Kidney tubule cell (primary cell): ENCODE measurements at regions not wholly inside any gene's neighbourhood (a gene's known extent, or its start where the extent isn't known, plus 50 kb on each side); places are given as distances from the start of the nearest gene placed in this dataset.
A peak's percentile ranks its signal among the peaks of the same experiment; 100 is the strongest.
"Not testable (repeated sequence)": the region's sequence is repeated elsewhere in the genome, so short reads cannot be mapped to it uniquely, and the experiment has no call there.

Source experiments
- DNase-seq: peaks from one replicate; pipeline ENCODE4 v3.0.0-alpha.2; 2018; ENCODE audit warnings: low spot score

- DNase-seq: no peak
Observed at GRCh38 chr9:89839952-89840351, 235.1 kb downstream of the GADD45G start.

- DNase-seq: no peak
Observed at GRCh38 chr9:89841456-89841855, 236.6 kb downstream of the GADD45G start.

GRCh38 chr9:89842267-89842768, 237.5 kb downstream of the GADD45G start:
- no peak for DNase-seq

- DNase-seq: no peak
Observed at GRCh38 chr9:89843074-89843473, 238.3 kb downstream of the GADD45G start.

- DNase-seq: no peak
Observed at GRCh38 chr9:89843591-89843990, 238.8 kb downstream of the GADD45G start.

GRCh38 chr9:89844075-89844474, 239.3 kb downstream of the GADD45G start:
- DNase-seq: no peak

GRCh38 chr9:89844535-89844934, 239.7 kb downstream of the GADD45G start:
- DNase-seq: no peak

GRCh38 chr9:89845321-89845720, 240.5 kb downstream of the GADD45G start:
- DNase-seq: peak; percentile 12

GRCh38 chr9:89845862-89846261, 241.1 kb downstream of the GADD45G start:
- DNase-seq: no peak

- DNase-seq: no peak
Observed at GRCh38 chr9:89848060-89849040, 243.5 kb downstream of the GADD45G start.

- no peak for DNase-seq
Observed at GRCh38 chr9:89849096-89849495, 244.3 kb downstream of the GADD45G start.

- no peak for DNase-seq
Observed at GRCh38 chr9:89850153-89850552, 245.3 kb downstream of the GADD45G start.

GRCh38 chr9:89850631-89851325, 246.0 kb downstream of the GADD45G start:
- peak; percentile 20 for DNase-seq

- DNase-seq: no peak
Observed at GRCh38 chr9:89853161-89853560, 248.3 kb downstream of the GADD45G start.

- DNase-seq: no peak
Observed at GRCh38 chr9:89853931-89854330, 249.1 kb downstream of the GADD45G start.

- no peak for DNase-seq
Observed at GRCh38 chr9:89854715-89855475, 250.1 kb downstream of the GADD45G start.

- DNase-seq: not testable (repeated sequence)
Observed at GRCh38 chr9:89856296-89856695, 251.5 kb downstream of the GADD45G start.

- not testable (repeated sequence) for DNase-seq
Observed at GRCh38 chr9:89856950-89857349, 252.1 kb downstream of the GADD45G start.

- not testable (repeated sequence) for DNase-seq
Observed at GRCh38 chr9:89859842-89860241, 255.0 kb downstream of the GADD45G start.

GRCh38 chr9:89861371-89861770, 256.6 kb downstream of the GADD45G start:
- DNase-seq: not testable (repeated sequence)

GRCh38 chr9:89862316-89862715, 257.5 kb downstream of the GADD45G start:
- DNase-seq: no peak

- no peak for DNase-seq
Observed at GRCh38 chr9:89863141-89863540, 258.3 kb downstream of the GADD45G start.
